Femur (tissue), 1 donor: ENCODE measurements at regions not wholly inside any gene's neighbourhood (a gene's known extent, or its start where the extent isn't known, plus 50 kb on each side); places are given as distances from the start of the nearest gene placed in this dataset.
"Not testable (repeated sequence)": the region's sequence is repeated elsewhere in the genome, so short reads cannot be mapped to it uniquely, and the experiment has no call there.

Experiments
- DNase-seq: peaks from one replicate; pipeline ENCODE4 v3.0.0-alpha.2; 2017

- no peak for DNase-seq
Measured at GRCh38 chr12:19778797-19779196, 339.5 kb downstream of the AEBP2 start.

- no peak for DNase-seq
Measured at GRCh38 chr12:19779395-19780056, 340.2 kb downstream of the AEBP2 start.

DNA sequence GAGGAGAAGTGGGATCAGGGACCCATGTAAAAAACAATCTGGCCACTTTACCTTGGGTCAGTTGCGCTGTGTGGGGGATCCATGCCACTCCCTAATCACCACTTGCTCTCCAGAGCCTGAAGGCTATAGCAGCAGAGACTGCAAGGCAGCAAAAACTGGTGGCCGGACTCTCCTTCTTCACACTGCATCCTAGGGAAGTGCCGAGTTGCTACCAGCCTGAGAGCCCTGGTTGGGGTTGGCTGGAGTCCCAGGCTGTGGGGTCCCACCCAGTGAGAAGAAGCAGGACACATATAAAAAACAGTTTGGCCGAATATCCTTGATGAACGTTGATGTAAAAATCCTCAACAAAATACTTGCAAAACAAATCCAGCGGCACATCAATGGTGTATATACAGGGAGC lies 341.2 kb downstream of the AEBP2 start:
- no peak for DNase-seq

DNA sequence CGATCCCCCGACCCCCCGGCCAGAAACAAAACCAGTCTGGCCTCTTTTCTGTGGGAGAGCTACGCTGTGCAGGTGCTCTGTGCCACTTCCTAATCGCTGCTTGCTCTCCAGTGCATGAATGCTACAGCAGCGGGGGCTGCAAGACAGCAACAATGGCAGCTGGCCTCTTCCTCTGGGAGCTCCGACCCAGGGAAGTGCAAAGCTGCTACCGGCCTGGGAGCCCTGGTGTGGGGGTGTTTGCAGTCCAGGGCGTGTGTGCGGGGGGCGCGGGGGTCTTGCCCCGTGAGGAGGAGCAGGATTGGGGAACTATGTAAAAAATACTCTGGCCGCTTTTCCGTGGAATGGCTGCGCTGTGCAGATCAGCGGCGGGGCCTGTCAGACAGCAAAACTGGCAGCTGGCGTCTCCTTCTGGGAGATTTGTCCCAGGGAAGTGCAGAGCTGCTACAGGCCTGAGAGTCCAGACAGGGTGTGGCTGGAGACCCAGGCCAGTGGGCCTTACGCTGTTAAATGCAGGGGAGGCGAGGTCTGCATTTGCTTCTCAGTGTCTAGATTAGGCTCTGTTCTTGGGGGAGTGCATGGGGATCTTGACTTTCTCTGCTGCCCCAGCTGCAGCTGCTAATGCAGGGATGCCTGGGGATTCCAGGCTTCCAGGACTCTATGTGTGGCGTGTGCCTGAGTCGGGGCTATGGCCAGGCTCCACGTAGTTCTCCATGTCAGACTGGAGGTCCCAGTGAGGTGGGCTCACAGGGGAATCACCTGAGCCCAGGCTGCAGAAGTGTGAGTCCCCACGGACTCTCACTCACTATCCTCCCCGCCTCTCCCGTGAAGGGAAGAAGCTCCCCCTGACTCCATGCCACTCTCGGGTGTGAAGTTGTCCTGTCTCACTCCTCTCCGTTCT lies 344.5 kb downstream of the AEBP2 start:
- DNase-seq = no peak

DNA sequence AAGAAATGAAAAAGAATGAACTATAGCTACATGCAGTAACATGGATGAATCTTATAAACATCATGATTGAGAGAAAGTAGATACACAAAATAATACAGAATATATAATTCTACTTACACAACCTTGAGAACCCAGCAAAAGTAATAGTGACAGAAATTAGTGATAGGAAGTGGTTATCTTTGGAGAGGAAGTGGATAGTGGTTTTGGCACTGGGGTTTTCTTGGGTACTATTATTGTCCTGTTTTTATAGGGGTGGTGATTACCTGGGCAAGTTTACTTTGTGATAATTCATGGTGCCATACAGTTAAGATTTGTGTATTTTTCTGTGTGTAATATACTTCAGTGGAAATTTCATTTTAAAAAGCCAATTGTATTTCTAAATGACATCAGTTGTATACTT lies 352.7 kb downstream of the AEBP2 start:
- no peak for DNase-seq

DNA sequence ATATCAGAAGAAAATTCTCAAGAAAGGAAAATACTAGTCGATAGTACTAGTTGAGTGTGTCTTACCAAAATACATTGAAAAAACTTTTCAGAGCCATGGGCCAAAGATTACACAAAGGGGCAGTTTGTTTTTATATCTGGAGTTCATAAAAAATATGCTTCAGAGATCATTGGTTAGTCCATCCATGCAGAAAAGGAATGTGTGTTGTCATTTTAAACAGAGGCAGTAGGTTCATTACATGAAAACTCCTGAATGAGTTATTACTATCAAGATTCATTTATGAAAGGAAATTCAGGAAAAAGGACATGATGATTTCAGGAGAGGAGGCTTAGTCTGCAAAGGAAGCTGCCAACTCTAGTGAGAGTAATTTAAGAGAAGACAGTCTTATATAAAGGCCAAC lies 354.8 kb downstream of the AEBP2 start:
- DNase-seq = no peak

DNA sequence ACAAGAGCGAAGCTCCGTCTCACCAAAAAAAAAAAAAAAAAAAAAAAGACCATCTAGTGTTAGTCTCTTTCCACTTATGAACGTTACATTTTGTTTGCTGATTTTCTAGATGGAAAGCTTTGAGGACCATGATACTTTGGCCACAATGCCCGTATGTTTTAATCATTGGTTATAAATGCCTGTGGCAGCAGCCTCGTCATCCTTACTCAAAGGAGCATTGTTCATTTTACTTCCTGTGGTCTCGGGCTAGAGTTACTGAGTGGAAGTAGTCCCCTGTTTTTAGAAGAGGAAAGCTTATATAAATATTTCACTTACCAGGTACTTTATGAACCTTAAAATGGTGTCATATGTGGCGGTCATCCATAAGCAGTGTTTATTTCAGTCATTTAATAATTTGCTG lies 359.9 kb downstream of the AEBP2 start:
- DNase-seq = no peak

DNA sequence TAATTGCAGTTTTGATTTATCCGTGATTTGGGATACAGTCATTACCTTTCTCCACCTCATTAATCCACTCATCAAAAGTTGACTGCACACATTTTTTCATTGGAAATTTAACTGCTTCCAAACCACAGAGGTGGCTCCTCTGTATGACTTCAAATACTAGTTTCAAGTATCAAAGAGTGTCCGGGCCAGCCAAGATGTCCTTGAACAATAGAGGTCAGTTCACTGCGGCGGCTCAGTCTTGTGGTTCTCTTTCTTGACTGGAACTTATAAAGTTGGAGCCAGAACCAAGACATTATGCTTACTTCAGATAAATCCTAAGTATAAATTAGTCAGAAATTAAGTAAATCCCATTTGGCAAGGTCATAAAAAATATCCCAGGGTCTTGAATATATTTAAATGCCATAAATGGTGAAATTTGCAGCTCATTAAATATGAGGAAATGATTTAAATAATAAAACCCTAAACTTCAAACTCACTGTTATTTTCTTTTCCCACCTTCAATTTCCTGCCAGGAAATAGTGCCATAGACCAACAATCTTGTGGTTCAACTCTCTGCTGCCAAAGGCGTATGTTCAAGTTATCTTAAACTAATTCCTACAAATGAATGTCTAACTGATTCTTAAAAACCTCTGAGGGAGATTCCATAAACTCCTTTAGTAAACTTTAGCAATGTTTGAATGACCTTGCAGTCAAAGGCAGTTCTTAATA lies 360.8 kb downstream of the AEBP2 start:
- no peak for DNase-seq

DNA sequence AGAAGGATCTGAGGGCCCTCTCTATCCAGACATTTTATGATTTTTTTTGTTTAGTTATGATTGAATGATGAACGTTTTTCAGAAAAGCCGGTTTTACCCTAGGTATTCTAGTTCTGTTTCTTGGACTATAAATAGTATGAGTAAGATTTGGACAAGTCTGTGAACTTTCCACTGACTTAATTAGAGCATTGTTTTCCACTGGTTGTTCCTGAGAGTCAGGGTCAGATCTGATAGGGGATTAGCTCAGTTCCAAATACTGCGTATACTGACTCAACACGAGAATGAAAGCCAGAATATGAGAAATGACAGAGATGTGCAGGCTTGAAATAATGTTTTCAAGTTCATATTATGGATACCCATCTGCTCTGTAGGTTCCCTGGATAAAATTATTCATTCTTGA lies 361.6 kb downstream of the AEBP2 start:
- no peak for DNase-seq

GRCh38 chr12:19801941-19802340 lies 362.6 kb downstream of the AEBP2 start:
- DNase-seq = no peak

GRCh38 chr12:19802915-19803314 lies 363.6 kb downstream of the AEBP2 start:
- DNase-seq = no peak

- DNase-seq = no peak
Measured at GRCh38 chr12:19804737-19805136, 365.4 kb downstream of the AEBP2 start.

- DNase-seq = no peak
Measured at GRCh38 chr12:19808371-19808770, 369.1 kb downstream of the AEBP2 start.

GRCh38 chr12:19810213-19810612 lies 370.9 kb downstream of the AEBP2 start:
- no peak for DNase-seq

GRCh38 chr12:19811922-19812321 lies 372.6 kb downstream of the AEBP2 start:
- no peak for DNase-seq

DNA sequence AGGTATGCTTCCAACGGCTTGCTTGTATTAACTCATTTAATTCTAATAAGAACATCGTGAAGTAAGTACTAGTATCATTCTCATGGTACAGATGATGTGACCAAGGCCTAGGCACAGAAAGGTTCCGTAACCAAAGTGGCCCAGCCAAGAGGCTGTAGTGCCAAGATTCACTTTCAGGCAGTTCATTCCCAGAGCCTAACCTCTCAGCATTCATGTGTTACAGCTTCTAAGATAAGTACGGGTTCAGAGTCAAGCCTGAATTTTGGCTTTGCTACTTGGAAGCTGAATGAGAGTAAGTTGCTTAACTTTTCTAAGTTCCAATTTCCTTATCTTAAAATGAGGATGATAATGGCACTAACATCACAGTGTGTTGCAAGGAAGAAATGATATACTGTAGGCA lies 379.9 kb downstream of the AEBP2 start:
- DNase-seq = no peak

- DNase-seq = no peak
Measured at GRCh38 chr12:19822476-19822875, 383.2 kb downstream of the AEBP2 start.

- not testable (repeated sequence) for DNase-seq
Measured at GRCh38 chr12:19823326-19823725, 384.0 kb downstream of the AEBP2 start.

GRCh38 chr12:19826980-19827550 lies 387.8 kb downstream of the AEBP2 start:
- no peak for DNase-seq

- no peak for DNase-seq
Measured at GRCh38 chr12:19829100-19829853, 390.0 kb downstream of the AEBP2 start.

GRCh38 chr12:19830446-19830845 lies 391.2 kb downstream of the AEBP2 start:
- DNase-seq = no peak

GRCh38 chr12:19833775-19834501 lies 394.6 kb downstream of the AEBP2 start:
- DNase-seq = no peak
